Lung (tissue), 11 donors: ENCODE measurements at regions not wholly inside any gene's neighbourhood (a gene's known extent, or its start where the extent isn't known, plus 50 kb on each side); places are given as distances from the start of the nearest gene placed in this dataset.

Experiments
- ATAC-seq: fragments of 200-7000 bp; cut with Tn5 transposase; one replicate; pipeline ENCODE4 v1.9.1; 2020; ENCODE audit warnings: moderate number of reproducible peaks; ENCODE audit not compliant: insufficient read depth, low FRiP score
- DNase-seq, 3 donors: peaks; one replicate each; pipeline ENCODE4 v3.0.0-alpha.2; 2013 to 2017
- H3K27ac ChIP-seq, 2 donors: one replicate each; pipeline ENCODE4 v1.5.1; 2013; ENCODE audit warnings: mild to moderate bottlenecking in 2 of 2, moderate library complexity in 2 of 2, control low read depth in 1 of 2, inconsistent platforms in 1 of 2, low read depth in 1 of 2, low read length in 1 of 2
- H3K27me3 ChIP-seq, 3 donors: one replicate each; pipeline ENCODE4 v1.5.1; 2013; ENCODE audit warnings: low read length in 2 of 3; ENCODE audit not compliant: control insufficient read depth in 3 of 3, insufficient read depth in 3 of 3
- H3K36me3 ChIP-seq, 4 donors: one replicate each; pipeline ENCODE4 v1.5.1; 2013; ENCODE audit warnings: low read length in 4 of 4, mild to moderate bottlenecking in 1 of 4, moderate library complexity in 1 of 4; ENCODE audit not compliant: control insufficient read depth in 4 of 4, insufficient read depth in 4 of 4
- H3K4me1 ChIP-seq, 5 donors: one replicate each; pipeline ENCODE4 v1.5.1; 2013; ENCODE audit warnings: low read length in 5 of 5, mild to moderate bottlenecking in 2 of 5, moderate library complexity in 1 of 5; ENCODE audit not compliant: control insufficient read depth in 5 of 5, insufficient read depth in 5 of 5
- H3K4me3 ChIP-seq: one replicate; pipeline ENCODE4 v1.5.1; 2013; ENCODE audit warnings: mild to moderate bottlenecking, control low read depth, moderate library complexity
- H3K9ac ChIP-seq, 2 donors: one replicate each; pipeline ENCODE4 v1.5.1; 2013; ENCODE audit warnings: low read length in 2 of 2, control low read depth in 1 of 2; ENCODE audit not compliant: insufficient read depth in 1 of 2
- H3K9me3 ChIP-seq, 4 donors: one replicate each; pipeline ENCODE4 v1.5.1; 2013; ENCODE audit warnings: low read length in 3 of 4, mild to moderate bottlenecking in 1 of 4, moderate library complexity in 1 of 4; ENCODE audit not compliant: control insufficient read depth in 4 of 4, insufficient read depth in 3 of 4
- WGBS, 2 donors: extraction: QIAGEN DNeasy Blood & Tissue Kit; methylation state at CpG; one replicate each; pipeline ENCODE4 v1.1.7; 2013; 5-methylcytosine and 5-hydroxymethylcytosine counted together
- TF ChIP-seq, protein P1 (sequence below): IDR thresholded peaks from 2 replicates; pipeline ENCODE4 v1.5.1; 2012; ENCODE audit warnings: mild to moderate bottlenecking; ENCODE audit errors: control extremely low read depth, extremely low read depth
- donor health status: control.
- donor health status: control.
- donor health status: Bipolar disorder and iron deficiency.
- donor health status: healthy.
- donor health status: DM: yes; HTN: yes; CAD: no.

DNA sequence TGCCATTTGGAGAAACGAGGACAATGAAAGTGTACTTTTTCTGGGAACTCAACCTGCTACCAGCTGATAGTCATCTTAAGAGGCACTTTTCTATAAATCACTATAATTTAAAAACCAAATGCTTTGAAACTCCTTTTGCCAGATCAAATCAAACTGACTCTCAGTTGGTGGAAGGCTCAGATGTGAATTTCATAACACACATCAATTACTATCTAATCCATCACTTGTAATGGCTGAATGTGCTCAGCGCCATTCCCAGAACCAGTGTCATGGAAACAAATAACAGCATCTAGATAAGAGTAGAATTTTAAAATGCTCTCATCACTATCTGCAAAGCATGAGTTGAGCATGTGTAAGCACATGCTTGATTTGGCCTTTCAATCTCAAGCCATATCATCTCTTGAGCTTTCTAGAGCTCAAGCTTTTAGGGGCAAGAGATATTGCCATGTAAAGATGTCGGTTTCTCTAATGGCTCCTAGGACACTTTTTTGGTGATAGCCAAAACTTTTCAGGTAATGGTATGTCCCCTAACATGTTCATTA is 223.1 kb upstream of the ACVR2A start:
- TF ChIP-seq, protein P1, sequence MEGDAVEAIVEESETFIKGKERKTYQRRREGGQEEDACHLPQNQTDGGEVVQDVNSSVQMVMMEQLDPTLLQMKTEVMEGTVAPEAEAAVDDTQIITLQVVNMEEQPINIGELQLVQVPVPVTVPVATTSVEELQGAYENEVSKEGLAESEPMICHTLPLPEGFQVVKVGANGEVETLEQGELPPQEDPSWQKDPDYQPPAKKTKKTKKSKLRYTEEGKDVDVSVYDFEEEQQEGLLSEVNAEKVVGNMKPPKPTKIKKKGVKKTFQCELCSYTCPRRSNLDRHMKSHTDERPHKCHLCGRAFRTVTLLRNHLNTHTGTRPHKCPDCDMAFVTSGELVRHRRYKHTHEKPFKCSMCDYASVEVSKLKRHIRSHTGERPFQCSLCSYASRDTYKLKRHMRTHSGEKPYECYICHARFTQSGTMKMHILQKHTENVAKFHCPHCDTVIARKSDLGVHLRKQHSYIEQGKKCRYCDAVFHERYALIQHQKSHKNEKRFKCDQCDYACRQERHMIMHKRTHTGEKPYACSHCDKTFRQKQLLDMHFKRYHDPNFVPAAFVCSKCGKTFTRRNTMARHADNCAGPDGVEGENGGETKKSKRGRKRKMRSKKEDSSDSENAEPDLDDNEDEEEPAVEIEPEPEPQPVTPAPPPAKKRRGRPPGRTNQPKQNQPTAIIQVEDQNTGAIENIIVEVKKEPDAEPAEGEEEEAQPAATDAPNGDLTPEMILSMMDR, result no peak
- H3K4me1 ChIP-seq, result peaks cover 0 to 3% (median 0%) of the 10 kb centered on the region in 5 donors
- DNase-seq, result no peak
- no peaks in the 10 kb centered on the region for H3K9me3 ChIP-seq
- H3K4me3 ChIP-seq, result no peak overlapping the region
- ATAC-seq, result no peak
- H3K27ac ChIP-seq, result no peak overlapping the region
- H3K9ac ChIP-seq, result no peak overlapping the region
- H3K36me3 ChIP-seq, result no peaks in the 10 kb centered on the region
- WGBS, 2 donors, result 92 to 93% methylated on average over 3 of the region's 3 CpGs
- H3K27me3 ChIP-seq, result no peaks in the 10 kb centered on the region

DNA sequence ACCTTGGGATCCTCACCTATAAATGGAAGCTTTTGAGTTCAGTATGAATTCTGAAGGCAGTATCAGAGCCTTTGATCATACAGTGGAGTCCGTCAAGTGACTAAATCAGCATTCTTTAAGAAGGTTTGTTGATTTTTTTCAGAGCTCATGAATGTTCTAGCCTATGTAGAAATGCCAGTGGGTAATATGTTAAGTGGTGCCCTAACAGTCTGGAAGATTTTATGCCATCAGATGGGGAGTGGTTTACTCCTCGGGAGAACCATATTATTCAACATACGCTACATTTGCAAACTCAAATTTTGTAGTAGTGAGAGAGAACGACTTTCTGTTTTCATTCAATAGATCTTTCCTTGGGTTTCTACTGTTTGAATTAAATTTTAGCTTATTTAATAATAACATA is 225.0 kb upstream of the ACVR2A start:
- DNase-seq, result no peak
- no peak overlapping the region for H3K4me3 ChIP-seq
- 93 to 96% methylated on average over 4 of the region's 4 CpGs for WGBS, 2 donors
- TF ChIP-seq, protein P1, result no peak
- no peak overlapping the region for H3K9ac ChIP-seq
- H3K9me3 ChIP-seq, result no peaks in the 10 kb centered on the region
- H3K4me1 ChIP-seq, result peaks cover 0 to 13% (median 0%) of the 10 kb centered on the region in 5 donors
- H3K36me3 ChIP-seq, result no peaks in the 10 kb centered on the region
- H3K27ac ChIP-seq, result no peak overlapping the region
- ATAC-seq, result no peak
- H3K27me3 ChIP-seq, result no peaks in the 10 kb centered on the region

DNA sequence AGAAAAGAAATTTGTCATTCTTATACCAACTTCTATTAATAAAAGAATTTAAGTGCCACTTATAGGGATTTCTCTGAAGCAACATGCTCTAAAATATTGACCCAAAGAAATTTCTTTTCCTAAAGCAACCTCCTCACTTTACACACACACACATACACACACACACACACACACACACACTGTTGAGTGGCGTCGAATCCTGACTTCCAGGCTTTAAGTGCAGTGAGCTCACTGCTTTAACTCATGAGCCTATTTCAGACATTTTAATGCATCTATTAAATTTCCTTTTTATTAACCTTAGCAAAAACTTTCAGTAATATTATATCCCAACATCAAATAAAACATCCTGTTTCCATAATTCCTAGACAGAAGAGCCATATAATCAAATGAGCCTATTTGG is 229.1 kb upstream of the ACVR2A start:
- ATAC-seq (no peak), DNase-seq (peak; percentile 46 to 71 (median 56))
- H3K27ac ChIP-seq, result no peak overlapping the region
- no peak overlapping the region for H3K9ac ChIP-seq
- H3K4me3 ChIP-seq, result no peak overlapping the region
- H3K4me1 ChIP-seq, result peaks cover 0 to 13% (median 0%) of the 10 kb centered on the region in 5 donors
- H3K9me3 ChIP-seq, result no peaks in the 10 kb centered on the region
- TF ChIP-seq, protein P1, result no peak
- H3K36me3 ChIP-seq, result no peaks in the 10 kb centered on the region
- no peaks in the 10 kb centered on the region for H3K27me3 ChIP-seq
- 70 to 88% methylated on average over 2 of the region's 2 CpGs for WGBS, 2 donors

DNA sequence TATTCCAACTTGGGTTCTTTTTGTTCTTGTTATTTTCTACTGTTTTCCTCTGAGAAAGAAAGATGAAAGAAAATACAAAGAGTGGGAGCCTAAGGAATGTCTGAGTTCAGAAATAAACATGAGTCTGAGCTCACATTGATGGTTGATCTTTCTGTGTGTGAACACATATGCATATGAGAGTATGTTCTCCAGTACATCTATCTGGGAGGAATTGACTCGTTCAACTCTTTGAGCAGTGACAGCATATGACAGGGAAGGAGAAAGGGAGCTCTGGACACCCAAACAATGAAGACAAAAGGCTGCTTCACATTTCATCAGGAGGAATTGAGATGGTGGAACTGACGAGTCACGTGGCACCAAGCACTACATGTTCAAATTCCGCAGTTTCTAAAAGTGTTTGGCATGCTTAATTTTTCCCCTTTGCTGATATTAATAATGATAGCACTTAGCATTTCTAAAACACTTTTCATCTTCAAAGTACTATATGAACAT is 229.8 kb upstream of the ACVR2A start:
- DNase-seq (no peak), ATAC-seq (no peak)
- no peaks in the 10 kb centered on the region for H3K27me3 ChIP-seq
- H3K9me3 ChIP-seq, result no peaks in the 10 kb centered on the region
- H3K4me1 ChIP-seq, result peaks cover 0 to 13% (median 0%) of the 10 kb centered on the region in 5 donors
- no peak overlapping the region for H3K9ac ChIP-seq
- H3K27ac ChIP-seq, result no peak overlapping the region
- no peaks in the 10 kb centered on the region for H3K36me3 ChIP-seq
- H3K4me3 ChIP-seq, result no peak overlapping the region
- 78 to 88% methylated on average over 4 of the region's 4 CpGs for WGBS, 2 donors
- TF ChIP-seq, protein P1, result no peak
